GM12878 (cell line): ENCODE measurements at regions not wholly inside any gene's neighbourhood (a gene's known extent, or its start where the extent isn't known, plus 50 kb on each side); places are given as distances from the start of the nearest gene placed in this dataset.

ENCODE experiments used
- ATAC-seq: fragments of 200-7000 bp; cut with Tn5 transposase; 3 replicates; pipeline ENCODE4 v1.9.1; 2020; ENCODE audit warnings: mild to moderate bottlenecking, moderate library complexity
- BruUV-seq: library from RNA; stranded (reverse); fragments of 400-500 nt; replicated peaks from 2 replicates; lab custom pipeline; 2021; lab: Mats Ljungman, UMichigan
- CTCF ChIA-PET: fragments of 300-600 bp; sonication (Branson Sonifier 250); formaldehyde crosslinking; extraction: SDS; loops from one replicate; lab custom pipeline; 2021; ENCODE audit warnings: inconsistent platforms; lab: Yijun Ruan, JAX
- POLR2A ChIA-PET: fragments of 350-600 bp; formaldehyde crosslinking; extraction: SDS; loops from one replicate; lab custom pipeline; 2021; ENCODE audit warnings: inconsistent platforms; lab: Charles Lee
- RAD21 ChIA-PET: fragments of 300-600 bp; sonication (Branson Sonifier 250); formaldehyde crosslinking; loops from one replicate; lab custom pipeline; 2023; ENCODE audit warnings: antibody characterized with exemption; ENCODE audit not compliant: unreplicated experiment; lab: Charles Lee
- SMC1A ChIA-PET: fragments of 300-600 bp; sonication (Branson Sonifier 250); formaldehyde crosslinking; loops from one replicate; lab custom pipeline; 2023; ENCODE audit not compliant: unreplicated experiment, uncharacterized antibody; lab: Charles Lee
- DNase-seq: peaks from one replicate; pipeline ENCODE4 v3.0.0-alpha.2; 2011; ENCODE audit warnings: low read depth, low spot score
- FAIRE-seq: peaks from 3 replicates; lab custom pipeline; 2011; peaks lifted over from hg19 to GRCh38; lab: Jason Lieb, UNC
- H2AFZ ChIP-seq: 2 replicates; pipeline ENCODE4 v1.6.0; 2011; ENCODE audit warnings: low read depth, low read length, control low read depth; ENCODE audit not compliant: control insufficient read depth
- H3K27ac ChIP-seq: 2 replicates; pipeline ENCODE4 v1.5.1; 2011; ENCODE audit warnings: control low read depth; ENCODE audit not compliant: control insufficient read depth, insufficient read depth
- H3K27me3 ChIP-seq, 2 experiments: replicated peaks in 1 of 2; 2 replicates each; pipeline versions ENCODE4 v1.6.0 to v1.6.1; 2011; ENCODE audit warnings: low read length in 1 of 2; ENCODE audit not compliant: control insufficient read depth in 2 of 2, insufficient read depth in 2 of 2
- H3K36me3 ChIP-seq, 2 experiments: 2 replicates each; pipeline ENCODE4 v1.5.1; 2011; ENCODE audit warnings: low read length in 1 of 2; ENCODE audit not compliant: control insufficient read depth in 2 of 2, insufficient read depth in 2 of 2
- H3K4me1 ChIP-seq: 2 replicates; pipeline ENCODE4 v1.6.1; 2011; ENCODE audit warnings: mild to moderate bottlenecking, low read length, moderate library complexity, mixed read lengths; ENCODE audit not compliant: control insufficient read depth, insufficient read depth
- H3K4me2 ChIP-seq: 2 replicates; pipeline ENCODE4 v1.6.0; 2011; ENCODE audit warnings: control low read depth; ENCODE audit not compliant: control insufficient read depth, insufficient read depth
- H3K4me3 ChIP-seq: fragments of 200-600 bp; sonication (generic); 2 replicates; pipeline ENCODE4 v1.5.1; 2016
- H3K79me2 ChIP-seq: 2 replicates; pipeline ENCODE4 v1.6.0; 2011; ENCODE audit warnings: low read length; ENCODE audit not compliant: control insufficient read depth, insufficient read depth
- H3K9ac ChIP-seq: 2 replicates; pipeline ENCODE4 v1.8.0; 2011; ENCODE audit warnings: low read length, control low read depth, mixed read lengths; ENCODE audit not compliant: control insufficient read depth, insufficient read depth
- H3K9me3 ChIP-seq: replicated peaks from 3 replicates; pipeline ENCODE4 v1.5.1; 2011; ENCODE audit warnings: mild to moderate bottlenecking, low read length; ENCODE audit not compliant: control insufficient read depth, insufficient read depth
- H4K20me1 ChIP-seq: 2 replicates; pipeline ENCODE4 v1.6.0; 2011; ENCODE audit not compliant: control insufficient read depth, insufficient read depth
- BACH1 ChIP-seq: fragments of 450-650 bp; IDR thresholded peaks from 2 replicates; pipeline ENCODE4 v1.6.1; 2017; ENCODE audit warnings: mild to moderate bottlenecking, borderline replicate concordance
- CTCF ChIP-seq, 3 experiments: IDR thresholded peaks in 2 of 3; conservative IDR thresholded peaks in 1 of 3; 2 replicates each; pipeline ENCODE4 v1.5.1; 2011; ENCODE audit warnings: low read depth in 3 of 3, low read length in 3 of 3, mild to moderate bottlenecking in 3 of 3, control low read depth in 2 of 3, moderate library complexity in 2 of 3, inconsistent platforms in 1 of 3, mixed read lengths in 1 of 3; ENCODE audit not compliant: control insufficient read depth in 2 of 3, insufficient read depth in 1 of 3; ENCODE audit errors: extremely low read depth in 1 of 3
- HDGF ChIP-seq: fragments of 450-650 bp; IDR thresholded peaks from 2 replicates; pipeline ENCODE4 v1.6.1; 2016; ENCODE audit warnings: antibody characterized with exemption
- MLLT1 ChIP-seq: fragments of 450-650 bp; IDR thresholded peaks from 2 replicates; pipeline ENCODE4 v1.6.1; 2016; ENCODE audit warnings: mild to moderate bottlenecking
- MTA2 ChIP-seq: fragments of 450-650 bp; IDR thresholded peaks from 2 replicates; pipeline ENCODE4 v1.6.1; 2016; ENCODE audit warnings: low read depth, mild to moderate bottlenecking, moderate library complexity
- MYC ChIP-seq: IDR thresholded peaks from 2 replicates; pipeline ENCODE4 v1.6.1; 2011; ENCODE audit warnings: mild to moderate bottlenecking, low read length, moderate library complexity, inconsistent platforms; ENCODE audit not compliant: insufficient read depth, insufficient replicate concordance, insufficient read length, severe bottlenecking
- NBN ChIP-seq: fragments of 450-650 bp; IDR thresholded peaks from 2 replicates; pipeline ENCODE4 v1.6.1; 2016
- NR2C2 ChIP-seq: IDR thresholded peaks from 2 replicates; pipeline ENCODE4 v1.6.1; 2011; ENCODE audit warnings: borderline replicate concordance, low read depth; ENCODE audit not compliant: control insufficient read depth, insufficient read length
- RB1 ChIP-seq: fragments of 450-650 bp; formaldehyde crosslinking; IDR thresholded peaks from 2 replicates; pipeline ENCODE4 v1.6.1; 2017; ENCODE audit warnings: mild to moderate bottlenecking, borderline replicate concordance
- WRNIP1 ChIP-seq: IDR thresholded peaks from 2 replicates; pipeline ENCODE4 v1.6.1; 2011; ENCODE audit warnings: low read depth, low read length, improper control_type of control experiment, borderline replicate concordance
- YBX1 ChIP-seq: fragments of 450-650 bp; IDR thresholded peaks from 2 replicates; pipeline ENCODE4 v1.6.1; 2016; ENCODE audit warnings: antibody characterized with exemption
- ZBED1 ChIP-seq: IDR thresholded peaks from 2 replicates; pipeline ENCODE4 v1.6.1; 2016; ENCODE audit warnings: borderline replicate concordance
- ZBTB11 ChIP-seq: fragments of 450-650 bp; formaldehyde crosslinking; IDR thresholded peaks from 2 replicates; pipeline ENCODE4 v1.5.0; 2022; ENCODE audit warnings: mild to moderate bottlenecking, missing genetic modification characterization
- WGBS: methylation state at CpG from one replicate; pipeline ENCODE4 v1.1.6; 2016; ENCODE audit warnings: low lambda C conversion rate; ENCODE audit not compliant: insufficient replicate concordance, insufficient coverage; ENCODE audit errors: missing lambda C conversion rate; 5-methylcytosine and 5-hydroxymethylcytosine counted together
- in situ Hi-C: fragments of 300-500 bp; cut with MboI; formaldehyde crosslinking; loops from 9 replicates; pipeline ENCODE4 v1.14.3; 2018; ENCODE audit warnings: mixed read lengths
- intact Hi-C: fragments of 100-400 bp; cut with micrococcal nuclease; formaldehyde crosslinking; loops from one replicate; pipeline ENCODE4 v1.14.2; 2022; ENCODE audit not compliant: unreplicated experiment
- TF ChIP-seq, protein P1 (sequence below): fragments of 450-650 bp; IDR thresholded peaks from 2 replicates; pipeline ENCODE4 v1.6.1; 2017; ENCODE audit warnings: mild to moderate bottlenecking, low read depth, inconsistent platforms; ENCODE audit not compliant: poor library complexity, severe bottlenecking

DNA sequence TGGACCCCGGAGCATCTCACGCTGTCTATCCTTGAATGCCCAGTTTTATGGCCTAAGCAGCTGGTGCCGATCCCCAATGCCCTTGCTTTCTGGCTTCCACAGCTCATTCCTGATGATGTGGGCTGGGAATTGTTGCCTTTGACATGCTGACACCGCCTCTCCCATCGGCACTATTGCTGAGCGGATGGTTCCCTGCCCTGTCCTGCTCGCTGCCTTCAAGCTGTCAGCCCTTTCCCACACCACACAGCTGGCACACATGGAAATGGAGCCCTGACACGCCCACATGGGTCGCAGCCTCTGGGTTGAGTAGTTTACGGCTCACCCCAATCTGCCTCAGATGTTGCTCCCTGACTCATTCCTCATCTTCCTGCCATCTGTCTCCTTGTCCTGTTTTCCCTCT lies 110.2 kb upstream of the SESN3 start:
- Histone ChIP-seq H3K27ac (no peak overlapping the region), H3K4me1 (peaks cover 11% of the 10 kb centered on the region), H3K27me3 (no peaks in the 10 kb centered on the region; a peak in 1 of 4 replicates), H3K4me3 (no peak overlapping the region), H3K9ac (no peak overlapping the region), H3K36me3 (no peaks in the 10 kb centered on the region), H2AFZ (no peak overlapping the region), H4K20me1 (no peaks in the 10 kb centered on the region; the same call in 1 of the 2 replicates), H3K9me3 (no peaks in the 10 kb centered on the region; the same call in 2 of the 3 replicates), H3K79me2 (no peaks in the 10 kb centered on the region), H3K4me2 (no peak overlapping the region)
- in situ Hi-C loops = no loop called here
- ChIA-PET CTCF (no interaction called here), SMC1A (interaction anchor here (0.6 kb wide), 1 partner anchor 62 kb away, joined by 4 read pairs; no protein-coding TSS in a partner anchor), RAD21 (interaction anchor here (1.6 kb wide), 1 partner anchor 108 kb away, joined by 4 read pairs; no protein-coding TSS in a partner anchor), POLR2A (no interaction called here)
- no peak for ATAC-seq
- intact Hi-C loops = no loop called here
- FAIRE-seq = no peak
- 71% methylated on average over 10 of the region's 10 CpGs for WGBS
- no TSS peak for BruUV-seq
- DNase-seq = no peak
- no peak for TF ChIP-seq HDGF
- no peak for TF ChIP-seq MYC
- no peak for TF ChIP-seq WRNIP1
- no peak for TF ChIP-seq CTCF (IDR thresholded peaks at IDR 0.05 in 2 of 3, conservative IDR thresholded peaks at IDR 0.05 in 1 of 3; ENCODE audit: control insufficient read depth in 2 of 3, extremely low read depth in 1 of 3, insufficient read depth in 1 of 3, low read depth in 3 of 3, low read length in 3 of 3)
- TF ChIP-seq MTA2 = no peak
- no peak for TF ChIP-seq MLLT1
- TF ChIP-seq NR2C2 = no peak
- TF ChIP-seq, protein P1, sequence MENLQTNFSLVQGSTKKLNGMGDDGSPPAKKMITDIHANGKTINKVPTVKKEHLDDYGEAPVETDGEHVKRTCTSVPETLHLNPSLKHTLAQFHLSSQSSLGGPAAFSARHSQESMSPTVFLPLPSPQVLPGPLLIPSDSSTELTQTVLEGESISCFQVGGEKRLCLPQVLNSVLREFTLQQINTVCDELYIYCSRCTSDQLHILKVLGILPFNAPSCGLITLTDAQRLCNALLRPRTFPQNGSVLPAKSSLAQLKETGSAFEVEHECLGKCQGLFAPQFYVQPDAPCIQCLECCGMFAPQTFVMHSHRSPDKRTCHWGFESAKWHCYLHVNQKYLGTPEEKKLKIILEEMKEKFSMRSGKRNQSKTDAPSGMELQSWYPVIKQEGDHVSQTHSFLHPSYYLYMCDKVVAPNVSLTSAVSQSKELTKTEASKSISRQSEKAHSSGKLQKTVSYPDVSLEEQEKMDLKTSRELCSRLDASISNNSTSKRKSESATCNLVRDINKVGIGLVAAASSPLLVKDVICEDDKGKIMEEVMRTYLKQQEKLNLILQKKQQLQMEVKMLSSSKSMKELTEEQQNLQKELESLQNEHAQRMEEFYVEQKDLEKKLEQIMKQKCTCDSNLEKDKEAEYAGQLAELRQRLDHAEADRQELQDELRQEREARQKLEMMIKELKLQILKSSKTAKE = no peak
- no peak for TF ChIP-seq NBN
- TF ChIP-seq YBX1 = no peak
- TF ChIP-seq ZBTB11 (CRISPR knock-in tag) = no peak
- no peak for TF ChIP-seq BACH1
- TF ChIP-seq ZBED1 = no peak
- no peak for TF ChIP-seq RB1
